ENCODE measurements at regions not wholly inside any gene's neighbourhood (a gene's known extent, or its start where the extent isn't known, plus 50 kb on each side); places are given as distances from the start of the nearest gene placed in this dataset.

GRCh38 chr7:35319606-35320005 lies 65.7 kb upstream of the TBX20 start:
- TF ChIP-seq POLR2A (IDR thresholded peaks at IDR 0.05; ENCODE audit: low read depth, low read length) (no peak), POLR2AphosphoS5 (IDR thresholded peaks at IDR 0.05; ENCODE audit: low read depth, low read length) (no peak)
